CD4-positive, CD25-positive, alpha-beta regulatory T cell (primary cell): ENCODE measurements at regions not wholly inside any gene's neighbourhood (a gene's known extent, or its start where the extent isn't known, plus 50 kb on each side); places are given as distances from the start of the nearest gene placed in this dataset.

Source experiments
- ATAC-seq, 2 donors: fragments of 150-1000 bp; cut with Tn5 transposase; one replicate each; pipeline ENCODE4 v1.10.0; 2021; ENCODE audit warnings: low read depth in 2 of 2, moderate number of reproducible peaks in 2 of 2, moderate library complexity in 1 of 2
- DNase-seq, 3 donors: peaks; one replicate each; pipeline versions ENCODE4 v3.0.0 to v3.0.0-alpha.2; 2012 to 2022; ENCODE audit warnings: mixed read lengths in 1 of 3
- H3K27ac ChIP-seq: one replicate; pipeline ENCODE4 v1.7.0; 2013; ENCODE audit warnings: mild to moderate bottlenecking, low read length; ENCODE audit not compliant: insufficient read depth, poor library complexity, severe bottlenecking
- H3K27me3 ChIP-seq: one replicate; pipeline ENCODE4 v1.7.0; 2013; ENCODE audit warnings: low read length; ENCODE audit not compliant: control insufficient read depth, insufficient read depth
- H3K36me3 ChIP-seq: one replicate; pipeline ENCODE4 v1.7.0; 2013; ENCODE audit warnings: mild to moderate bottlenecking, low read length, moderate library complexity; ENCODE audit not compliant: control insufficient read depth, insufficient read depth
- H3K4me1 ChIP-seq: 2 replicates; pipeline ENCODE4 v1.7.0; 2013; ENCODE audit warnings: mild to moderate bottlenecking, low read length; ENCODE audit not compliant: insufficient read depth, control insufficient read depth, poor library complexity, severe bottlenecking
- H3K4me3 ChIP-seq: one replicate; pipeline ENCODE4 v1.7.0; 2013; ENCODE audit warnings: low read depth, mild to moderate bottlenecking, low read length, moderate library complexity
- H3K9me3 ChIP-seq, 2 experiments: 1 replicate in 1 of 2; 2 replicates in 1 of 2; pipeline ENCODE4 v1.7.0; 2013; ENCODE audit warnings: low read length in 2 of 2, mild to moderate bottlenecking in 1 of 2, moderate library complexity in 1 of 2; ENCODE audit not compliant: control insufficient read depth in 2 of 2
- H3K27ac Mint-ChIP-seq, 3 donors: one replicate each; pipeline ENCODE4 v1.8.0; 2020 to 2022; ENCODE audit warnings: mild to moderate bottlenecking in 3 of 3, mixed read lengths in 3 of 3, moderate library complexity in 2 of 3
- H3K27me3 Mint-ChIP-seq: one replicate; pipeline ENCODE4 v1.8.0; 2022; ENCODE audit warnings: mild to moderate bottlenecking, mixed read lengths
- H3K36me3 Mint-ChIP-seq: one replicate; pipeline ENCODE4 v1.8.0; 2020; ENCODE audit warnings: mixed read lengths
- H3K4me1 Mint-ChIP-seq, 4 donors: one replicate each; pipeline ENCODE4 v1.8.0; 2020 to 2022; ENCODE audit warnings: mixed read lengths in 4 of 4, mild to moderate bottlenecking in 1 of 4
- H3K4me3 Mint-ChIP-seq, 4 donors: one replicate each; pipeline ENCODE4 v1.8.0; 2020 to 2022; ENCODE audit warnings: mild to moderate bottlenecking in 4 of 4, mixed read lengths in 4 of 4, moderate library complexity in 3 of 4
- H3K9me3 Mint-ChIP-seq, 7 donors: one replicate each; pipeline ENCODE4 v1.8.0; 2020 to 2022; ENCODE audit warnings: mixed read lengths in 7 of 7, mild to moderate bottlenecking in 3 of 7, moderate library complexity in 2 of 7

DNA sequence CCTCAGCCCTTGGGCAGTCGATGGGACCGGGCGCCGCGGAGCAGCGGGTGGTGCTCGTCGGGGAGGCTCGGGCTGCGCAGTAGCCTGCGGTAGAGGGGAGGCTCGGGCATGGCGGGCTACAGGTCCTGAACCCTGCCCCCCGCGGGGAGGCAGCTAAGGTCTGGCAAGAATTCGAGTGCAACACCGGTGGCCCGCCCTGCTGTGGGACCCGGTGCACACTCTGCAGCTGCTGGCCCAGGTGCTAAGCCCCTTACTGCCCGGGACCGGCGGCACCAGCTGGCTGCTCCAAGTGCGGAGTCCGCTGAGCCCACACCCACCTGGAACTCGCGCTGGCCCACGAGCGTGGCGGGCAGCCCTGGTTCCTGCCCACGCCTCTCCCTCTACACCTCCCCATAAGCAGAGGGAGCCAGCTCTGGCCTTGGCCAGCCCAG lies 377.7 kb upstream of the RBMS3 start:
- H3K4me1 Mint-ChIP-seq, result no peaks in the 10 kb centered on the region
- ATAC-seq (no peak), DNase-seq (no peak)
- H3K27me3 Mint-ChIP-seq, result no peaks in the 10 kb centered on the region
- Histone ChIP-seq H3K27me3 (no peaks in the 10 kb centered on the region), H3K9me3 (no peaks in the 10 kb centered on the region), H3K4me3 (no peak overlapping the region), H3K36me3 (no peaks in the 10 kb centered on the region), H3K27ac (no peak overlapping the region), H3K4me1 (no peaks in the 10 kb centered on the region)
- no peak overlapping the region for H3K4me3 Mint-ChIP-seq
- H3K9me3 Mint-ChIP-seq, result peaks cover 0 to 7% (median 4%) of the 10 kb centered on the region in 7 donors
- H3K27ac Mint-ChIP-seq, result no peak overlapping the region
- no peaks in the 10 kb centered on the region for H3K36me3 Mint-ChIP-seq

DNA sequence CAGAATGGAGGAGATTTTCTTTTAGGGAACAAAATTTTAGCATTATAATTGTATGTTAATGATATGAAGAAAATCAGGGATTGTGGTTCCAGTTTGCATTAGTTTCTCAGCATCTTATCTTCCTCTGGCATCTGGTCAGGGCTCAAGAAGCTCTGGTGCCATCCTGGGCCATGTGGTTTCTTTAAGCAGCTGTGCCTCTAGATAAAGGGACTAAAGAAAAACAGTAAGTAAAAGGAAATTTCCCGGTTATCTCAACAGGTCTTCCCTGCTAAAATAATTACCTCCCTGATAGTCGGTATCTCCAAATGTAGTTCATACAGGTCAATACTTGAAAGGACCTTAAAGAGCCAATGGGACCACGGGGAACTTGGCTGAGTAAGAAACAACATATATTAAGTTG lies 375.1 kb upstream of the RBMS3 start:
- H3K36me3 Mint-ChIP-seq, result no peaks in the 10 kb centered on the region
- Histone ChIP-seq H3K27ac (no peak overlapping the region), H3K4me1 (no peaks in the 10 kb centered on the region), H3K9me3 (no peaks in the 10 kb centered on the region), H3K36me3 (no peaks in the 10 kb centered on the region), H3K4me3 (no peak overlapping the region), H3K27me3 (no peaks in the 10 kb centered on the region)
- DNase-seq, result no peak
- H3K27me3 Mint-ChIP-seq, result no peaks in the 10 kb centered on the region
- peaks cover 0 to 8% (median 3%) of the 10 kb centered on the region in 7 donors for H3K9me3 Mint-ChIP-seq
- no peak overlapping the region for H3K4me3 Mint-ChIP-seq
- no peak overlapping the region for H3K27ac Mint-ChIP-seq
- H3K4me1 Mint-ChIP-seq, result no peaks in the 10 kb centered on the region
- no peak for ATAC-seq

DNA sequence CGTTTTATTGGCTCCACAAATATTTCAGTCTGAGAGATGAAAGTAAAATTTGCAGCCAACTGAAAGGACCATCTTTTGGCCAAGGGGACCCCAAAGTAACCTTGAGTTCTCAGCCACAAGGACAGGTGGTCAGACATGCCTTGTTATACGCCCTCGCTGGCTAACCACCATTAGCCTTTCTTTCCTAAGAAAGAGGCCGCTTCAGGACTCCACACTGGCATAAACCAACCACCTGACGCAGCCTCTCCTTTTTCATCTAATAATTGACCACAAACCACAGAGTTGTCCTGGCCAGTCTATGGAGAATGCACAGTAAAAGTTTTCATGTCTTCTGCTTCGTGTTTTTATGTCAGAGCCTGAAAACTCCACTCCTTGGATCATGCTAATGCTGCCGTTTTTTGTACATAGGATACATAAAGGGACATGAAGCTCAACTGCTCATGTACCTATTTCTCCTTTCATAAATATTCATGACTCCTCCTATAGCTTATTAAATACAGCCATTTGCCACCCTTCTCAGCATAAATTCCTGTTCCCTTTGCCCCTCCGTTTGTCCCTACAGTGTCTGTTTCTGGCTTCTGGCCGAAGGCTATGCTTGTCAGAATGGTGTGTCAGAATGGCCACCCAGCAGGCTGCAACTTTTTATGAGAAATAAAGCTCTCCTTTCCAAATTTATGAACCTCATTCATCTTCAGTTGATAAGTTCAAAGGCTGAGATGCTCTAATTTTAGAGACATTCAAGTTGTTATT lies 374.1 kb upstream of the RBMS3 start:
- Mint-ChIP-seq H3K4me3 (no peak overlapping the region), H3K27ac (no peak overlapping the region), H3K36me3 (no peaks in the 10 kb centered on the region), H3K4me1 (no peaks in the 10 kb centered on the region), H3K9me3 (peaks cover 0 to 8% (median 3%) of the 10 kb centered on the region in 7 donors), H3K27me3 (no peaks in the 10 kb centered on the region)
- H3K27me3 ChIP-seq, result no peaks in the 10 kb centered on the region
- H3K4me1 ChIP-seq, result no peaks in the 10 kb centered on the region
- H3K27ac ChIP-seq, result no peak overlapping the region
- H3K4me3 ChIP-seq, result no peak overlapping the region
- H3K9me3 ChIP-seq, result no peaks in the 10 kb centered on the region
- H3K36me3 ChIP-seq, result no peaks in the 10 kb centered on the region
- ATAC-seq (no peak), DNase-seq (no peak)

DNA sequence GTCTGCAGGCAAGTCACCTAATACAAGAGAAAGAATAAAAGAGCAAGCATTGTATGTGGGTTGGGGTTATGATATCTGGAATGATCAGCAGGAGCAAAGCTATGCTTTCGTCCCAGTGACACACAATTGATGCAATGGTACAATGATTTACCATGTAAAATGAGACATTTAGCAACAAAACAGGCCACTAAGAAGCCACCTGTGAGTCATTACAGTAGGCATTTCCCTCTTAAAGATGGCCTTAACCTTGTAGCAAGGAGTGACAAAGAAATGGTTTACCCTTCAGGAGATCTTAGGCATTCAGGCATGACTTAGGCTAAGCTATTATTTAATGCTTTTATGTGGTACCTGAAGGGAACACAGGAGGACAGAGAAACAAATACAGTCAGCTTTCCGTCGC lies 373.3 kb upstream of the RBMS3 start:
- H3K27me3 Mint-ChIP-seq, result no peaks in the 10 kb centered on the region
- Histone ChIP-seq H3K9me3 (no peaks in the 10 kb centered on the region), H3K27ac (no peak overlapping the region), H3K4me1 (no peaks in the 10 kb centered on the region), H3K36me3 (no peaks in the 10 kb centered on the region), H3K4me3 (no peak overlapping the region), H3K27me3 (no peaks in the 10 kb centered on the region)
- H3K36me3 Mint-ChIP-seq, result no peaks in the 10 kb centered on the region
- H3K9me3 Mint-ChIP-seq, result peaks cover 0 to 7% (median 3%) of the 10 kb centered on the region in 7 donors
- no peak overlapping the region for H3K27ac Mint-ChIP-seq
- ATAC-seq (no peak), DNase-seq (no peak)
- H3K4me3 Mint-ChIP-seq, result no peak overlapping the region
- no peaks in the 10 kb centered on the region for H3K4me1 Mint-ChIP-seq

DNA sequence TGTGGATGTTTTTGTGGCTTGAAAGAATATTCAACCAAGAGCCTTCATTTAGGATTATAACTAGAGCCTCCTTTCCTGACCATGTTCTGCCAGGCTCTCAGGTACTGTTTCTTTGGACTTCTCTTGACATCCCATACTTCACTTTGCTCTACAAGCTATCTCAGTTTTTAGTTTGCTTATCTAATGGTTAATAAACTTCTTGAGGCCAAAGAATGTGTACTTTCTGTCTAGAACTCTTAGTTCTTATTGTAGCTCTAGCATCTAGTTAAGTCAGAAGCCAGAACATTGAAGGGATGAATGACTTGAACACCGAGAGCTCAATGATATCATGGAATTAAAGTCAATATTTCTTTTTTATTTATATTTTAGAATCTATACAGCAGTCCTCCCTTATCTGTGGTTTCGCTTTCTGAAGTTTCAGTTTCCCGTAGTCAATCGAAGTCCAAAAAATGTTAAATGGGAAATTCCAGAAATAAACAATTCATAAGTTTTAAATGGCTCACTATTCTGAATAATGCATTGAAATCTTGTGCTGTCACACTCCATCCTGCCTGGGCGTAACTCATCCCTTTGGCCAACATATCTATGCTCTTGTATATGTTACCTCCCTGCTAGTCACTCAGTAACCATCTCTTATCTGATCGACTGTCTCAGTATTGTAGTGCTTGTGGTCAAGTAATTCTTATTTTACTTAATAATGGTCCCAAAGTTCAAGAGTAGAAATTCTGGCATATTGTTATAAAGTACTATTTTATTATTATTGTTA lies 368.6 kb upstream of the RBMS3 start:
- no peak overlapping the region for H3K4me3 Mint-ChIP-seq
- peaks cover 0 to 5% (median 0%) of the 10 kb centered on the region in 7 donors for H3K9me3 Mint-ChIP-seq
- no peak overlapping the region for H3K27ac Mint-ChIP-seq

DNA sequence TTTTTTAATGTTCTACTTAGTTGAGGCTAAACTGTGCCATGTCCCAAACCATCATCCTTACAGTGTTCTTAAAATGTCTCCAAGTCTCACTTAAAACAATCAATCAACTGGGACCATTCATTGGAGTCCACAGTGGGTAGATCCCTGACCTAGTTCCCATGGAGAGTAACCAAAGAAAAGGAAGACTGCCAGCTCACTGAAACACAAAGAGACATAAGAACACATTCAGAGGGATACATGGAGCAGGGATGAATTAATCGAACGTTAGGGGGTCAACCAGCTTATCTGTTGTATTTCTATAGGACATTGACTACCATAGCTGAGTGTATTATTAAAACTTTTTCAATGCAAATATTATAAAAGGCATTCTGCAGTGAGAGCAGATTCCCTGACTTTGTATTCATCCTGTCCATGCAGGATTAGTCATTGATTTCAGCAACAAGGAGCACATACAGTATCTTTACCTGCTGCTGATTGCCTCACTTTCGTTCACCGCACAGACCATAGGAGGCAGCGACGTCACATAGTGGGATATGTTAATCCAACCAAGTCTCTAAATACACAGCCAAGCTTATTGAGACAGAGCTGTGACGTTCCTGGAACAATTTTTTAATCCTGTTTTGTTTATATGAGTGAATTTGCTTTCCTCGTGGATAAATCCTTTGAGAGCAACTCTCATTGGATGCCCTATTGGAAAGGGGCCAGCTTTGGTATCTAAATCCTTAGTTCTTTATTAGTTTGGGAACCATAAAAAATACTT lies 364.9 kb upstream of the RBMS3 start:
- Histone ChIP-seq H3K4me1 (no peaks in the 10 kb centered on the region), H3K9me3 (no peaks in the 10 kb centered on the region), H3K4me3 (no peak overlapping the region), H3K27me3 (no peaks in the 10 kb centered on the region), H3K27ac (no peak overlapping the region), H3K36me3 (no peaks in the 10 kb centered on the region)
- Mint-ChIP-seq H3K9me3 (peaks cover 0 to 1% (median 0%) of the 10 kb centered on the region in 7 donors), H3K4me1 (peaks cover 4 to 12% (median 5%) of the 10 kb centered on the region in 4 donors), H3K36me3 (no peaks in the 10 kb centered on the region), H3K27ac (no peak overlapping the region), H3K4me3 (peak overlapping the region in 1 of 4 donors; percentile 53), H3K27me3 (no peaks in the 10 kb centered on the region)
- DNase-seq, result peak in 1 of 3 donors; percentile 36
- ATAC-seq, result no peak

More for the DNA sequence above, 368.6 kb upstream of the RBMS3 start:
- peaks cover 3 to 12% (median 5%) of the 10 kb centered on the region in 4 donors for H3K4me1 Mint-ChIP-seq
- no peaks in the 10 kb centered on the region for H3K36me3 ChIP-seq
- no peak overlapping the region for H3K27ac ChIP-seq
- H3K36me3 Mint-ChIP-seq, result no peaks in the 10 kb centered on the region
- no peaks in the 10 kb centered on the region for H3K27me3 Mint-ChIP-seq
- no peaks in the 10 kb centered on the region for H3K27me3 ChIP-seq
- no peak for DNase-seq
- no peak for ATAC-seq
- no peaks in the 10 kb centered on the region for H3K4me1 ChIP-seq
- no peak overlapping the region for H3K4me3 ChIP-seq
- H3K9me3 ChIP-seq, result no peaks in the 10 kb centered on the region

DNA sequence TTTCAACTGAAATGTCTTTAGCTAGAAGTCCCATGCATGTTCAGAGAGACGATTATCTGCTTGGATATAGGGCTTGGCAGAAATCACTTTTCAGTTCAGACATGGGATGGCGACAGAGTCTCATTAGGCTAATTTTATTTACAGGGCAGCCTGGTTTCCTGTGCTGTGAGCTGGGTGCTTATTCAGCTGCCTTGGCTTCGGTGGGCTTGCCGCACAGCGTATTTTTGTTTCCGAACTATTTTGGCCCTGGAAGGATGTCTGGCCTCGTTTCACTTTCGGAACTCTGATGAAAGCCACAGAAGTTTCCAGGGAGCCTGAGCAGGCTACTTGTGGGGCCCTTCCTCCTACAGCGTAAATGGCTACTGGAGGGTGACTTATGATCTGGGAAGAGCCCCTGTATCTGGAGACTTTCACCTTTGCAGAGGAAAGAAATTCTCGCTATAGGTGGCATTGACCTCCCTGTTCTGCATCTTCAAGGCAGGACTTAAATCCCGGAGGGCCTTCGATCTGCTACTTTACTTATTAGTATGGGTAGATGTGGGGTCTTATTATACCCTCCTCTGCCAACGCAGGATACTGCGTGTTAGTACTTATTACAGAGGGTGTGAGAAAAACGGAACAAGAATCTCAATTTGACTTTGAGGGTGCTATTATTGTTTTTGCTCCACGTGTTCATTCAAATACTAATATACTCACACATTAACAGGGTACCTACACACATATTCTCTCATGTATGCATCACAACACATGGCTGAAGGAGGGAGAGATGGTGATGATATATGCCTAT lies 364.0 kb upstream of the RBMS3 start:
- H3K27me3 Mint-ChIP-seq, result no peaks in the 10 kb centered on the region
- Histone ChIP-seq H3K4me3 (no peak overlapping the region), H3K9me3 (no peaks in the 10 kb centered on the region), H3K36me3 (no peaks in the 10 kb centered on the region), H3K27ac (no peak overlapping the region), H3K27me3 (no peaks in the 10 kb centered on the region), H3K4me1 (no peaks in the 10 kb centered on the region)
- no peaks in the 10 kb centered on the region for H3K36me3 Mint-ChIP-seq
- H3K4me3 Mint-ChIP-seq, result peak overlapping the region in 3 of 4 donors; percentile 21 to 59 (median 45)
- peak; percentile 58 to 64 for ATAC-seq
- peak overlapping the region in 1 of 3 donors; percentile 40 for H3K27ac Mint-ChIP-seq
- H3K9me3 Mint-ChIP-seq, result peaks cover 0 to 1% (median 0%) of the 10 kb centered on the region in 7 donors
- H3K4me1 Mint-ChIP-seq, result peaks cover 4 to 12% (median 5%) of the 10 kb centered on the region in 4 donors
- peak in 2 of 3 donors; percentile 26 to 62 for DNase-seq
